Hepatocyte (in vitro differentiated cells): ENCODE measurements at regions not wholly inside any gene's neighbourhood (a gene's known extent, or its start where the extent isn't known, plus 50 kb on each side); places are given as distances from the start of the nearest gene placed in this dataset.

Source experiments
- EZH2 ChIP-seq: fragments of 200-600 bp; sonication (generic); IDR thresholded peaks from 2 replicates; pipeline ENCODE4 v1.6.1; 2016; ENCODE audit warnings: antibody characterized with exemption, mild to moderate bottlenecking, borderline replicate concordance
- TF ChIP-seq, protein P1 (sequence below): fragments of 200-600 bp; sonication (generic); IDR thresholded peaks from 2 replicates; pipeline ENCODE4 v1.5.1; 2016; ENCODE audit warnings: antibody characterized with exemption, mild to moderate bottlenecking; ENCODE audit not compliant: poor library complexity

DNA sequence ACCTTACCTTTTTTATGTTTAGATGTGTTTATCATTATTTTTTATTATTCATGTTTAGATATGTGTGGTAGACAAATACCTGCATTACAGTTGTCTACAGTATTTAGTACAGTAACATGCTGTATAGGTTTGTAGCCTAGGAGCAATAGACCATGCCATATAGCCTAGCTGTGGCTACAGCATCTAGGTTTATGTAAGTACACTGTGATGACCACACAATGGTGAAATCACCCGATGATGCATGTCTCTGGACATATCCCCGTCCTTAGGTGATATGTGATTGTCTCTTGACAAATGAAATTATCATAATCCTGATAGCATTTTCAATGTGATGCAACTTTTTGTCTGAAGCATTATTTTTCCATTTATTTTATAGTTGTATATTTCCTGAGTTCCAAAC is 121.2 kb downstream of the DISP1 start:
- TF ChIP-seq EZH2, result no peak
- TF ChIP-seq, protein P1, sequence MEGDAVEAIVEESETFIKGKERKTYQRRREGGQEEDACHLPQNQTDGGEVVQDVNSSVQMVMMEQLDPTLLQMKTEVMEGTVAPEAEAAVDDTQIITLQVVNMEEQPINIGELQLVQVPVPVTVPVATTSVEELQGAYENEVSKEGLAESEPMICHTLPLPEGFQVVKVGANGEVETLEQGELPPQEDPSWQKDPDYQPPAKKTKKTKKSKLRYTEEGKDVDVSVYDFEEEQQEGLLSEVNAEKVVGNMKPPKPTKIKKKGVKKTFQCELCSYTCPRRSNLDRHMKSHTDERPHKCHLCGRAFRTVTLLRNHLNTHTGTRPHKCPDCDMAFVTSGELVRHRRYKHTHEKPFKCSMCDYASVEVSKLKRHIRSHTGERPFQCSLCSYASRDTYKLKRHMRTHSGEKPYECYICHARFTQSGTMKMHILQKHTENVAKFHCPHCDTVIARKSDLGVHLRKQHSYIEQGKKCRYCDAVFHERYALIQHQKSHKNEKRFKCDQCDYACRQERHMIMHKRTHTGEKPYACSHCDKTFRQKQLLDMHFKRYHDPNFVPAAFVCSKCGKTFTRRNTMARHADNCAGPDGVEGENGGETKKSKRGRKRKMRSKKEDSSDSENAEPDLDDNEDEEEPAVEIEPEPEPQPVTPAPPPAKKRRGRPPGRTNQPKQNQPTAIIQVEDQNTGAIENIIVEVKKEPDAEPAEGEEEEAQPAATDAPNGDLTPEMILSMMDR, result no peak
